Esophagus muscularis mucosa (tissue), 4 donors: ENCODE measurements at regions not wholly inside any gene's neighbourhood (a gene's known extent, or its start where the extent isn't known, plus 50 kb on each side); places are given as distances from the start of the nearest gene placed in this dataset.

ENCODE experiments used
- DNase-seq: peaks from one replicate; pipeline ENCODE4 v3.0.0-alpha.2; 2017; ENCODE audit errors: extremely low spot score
- H3K27ac ChIP-seq, 4 donors: fragments of 200-600 bp; sonication (generic); replicated peaks in 1 of 4; 1 replicate in 3 of 4; 2 replicates in 1 of 4; pipeline ENCODE4 v1.5.1; 2016 to 2019; ENCODE audit warnings: mild to moderate bottlenecking in 1 of 4
- H3K27me3 ChIP-seq, 4 donors: fragments of 200-600 bp; sonication (generic); one replicate each; pipeline versions ENCODE4 v1.5.1 to v1.6.0; 2016 to 2019
- H3K36me3 ChIP-seq, 4 donors: fragments of 200-600 bp; sonication (generic); one replicate each; pipeline ENCODE4 v1.5.1; 2016 to 2019
- H3K4me1 ChIP-seq, 4 donors: fragments of 200-600 bp; sonication (generic); one replicate each; pipeline ENCODE4 v1.5.1; 2016 to 2019
- H3K4me3 ChIP-seq, 4 donors: fragments of 200-600 bp; sonication (generic); 1 replicate in 2 of 4; 2 replicates in 2 of 4; pipeline ENCODE4 v1.5.1; 2016 to 2019; ENCODE audit warnings: mild to moderate bottlenecking in 4 of 4, moderate library complexity in 1 of 4
- H3K9me3 ChIP-seq, 4 donors: fragments of 200-600 bp; sonication (generic); 1 replicate in 3 of 4; 2 replicates in 1 of 4; pipeline ENCODE4 v1.5.1; 2016 to 2019
- EP300 ChIP-seq: sonication (generic); formaldehyde crosslinking; IDR thresholded peaks from one replicate; pipeline ENCODE4 v1.6.1; 2017; ENCODE audit warnings: antibody characterized with exemption
- POLR2A ChIP-seq: fragments of 450-650 bp; IDR thresholded peaks from one replicate; pipeline ENCODE4 v1.6.1; 2017; ENCODE audit warnings: antibody characterized with exemption, moderate library complexity, mild to moderate bottlenecking, low read depth
- POLR2AphosphoS5 ChIP-seq, 2 donors: sonication (generic); formaldehyde crosslinking; IDR thresholded peaks; one replicate each; pipeline ENCODE4 v1.6.1; 2017; ENCODE audit warnings: antibody characterized with exemption in 2 of 2
- WGBS: methylation state at CpG from one replicate; pipeline ENCODE4 v1.1.5; 2018; 5-methylcytosine and 5-hydroxymethylcytosine counted together
- intact Hi-C: fragments of 100-400 bp; cut with DNase I; formaldehyde crosslinking; loops from one replicate; pipeline ENCODE4 v1.15.1; 2023
- TF ChIP-seq, protein P1 (sequence below), 3 experiments: fragments of 200-600 bp in 2 of 3; fragments of 450-650 bp in 1 of 3; sonication (generic) in 2 of 3; IDR thresholded peaks; one replicate each; pipeline ENCODE4 v1.5.1; 2017 to 2019; ENCODE audit warnings: antibody characterized with exemption in 3 of 3, mild to moderate bottlenecking in 2 of 3, moderate library complexity in 1 of 3

DNA sequence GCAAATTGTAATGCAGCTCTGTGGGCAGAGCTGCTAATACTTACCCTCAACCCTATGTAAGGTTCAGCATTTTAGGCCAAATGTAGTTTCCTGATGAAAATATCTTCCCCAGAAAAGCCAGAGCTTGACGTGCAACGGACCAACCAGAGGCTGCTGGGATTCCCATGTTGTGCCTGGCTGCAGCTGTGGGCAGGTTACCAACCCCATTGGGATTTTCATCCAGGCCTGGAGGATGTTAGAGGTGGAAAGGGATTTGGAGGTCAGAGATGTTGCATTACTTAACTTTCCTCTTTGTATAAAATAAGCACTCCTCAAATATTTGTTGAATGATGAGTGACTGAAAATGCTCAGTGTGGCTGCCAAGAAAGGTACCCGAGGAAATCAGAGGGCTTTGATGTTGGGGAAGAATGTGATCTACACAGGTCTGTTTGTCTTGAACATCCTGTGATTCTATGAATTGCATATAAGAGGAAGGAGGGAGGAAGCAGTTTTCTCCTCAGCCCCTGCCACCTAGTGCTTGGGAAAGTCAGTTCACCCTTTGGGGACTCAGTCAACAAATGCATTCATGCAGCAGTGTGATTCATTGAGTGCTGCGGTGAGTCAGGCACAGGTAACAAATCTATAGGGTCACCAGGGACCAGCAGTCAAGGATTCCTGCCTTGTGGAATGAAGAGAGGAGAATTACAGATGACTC lies 487.2 kb downstream of the RPS24 start:
- no peaks in the 10 kb centered on the region for H3K27me3 ChIP-seq
- no peaks in the 10 kb centered on the region for H3K36me3 ChIP-seq
- WGBS: 43% methylated on average over 4 of the region's 4 CpGs
- no peak for TF ChIP-seq POLR2A
- TF ChIP-seq, protein P1, sequence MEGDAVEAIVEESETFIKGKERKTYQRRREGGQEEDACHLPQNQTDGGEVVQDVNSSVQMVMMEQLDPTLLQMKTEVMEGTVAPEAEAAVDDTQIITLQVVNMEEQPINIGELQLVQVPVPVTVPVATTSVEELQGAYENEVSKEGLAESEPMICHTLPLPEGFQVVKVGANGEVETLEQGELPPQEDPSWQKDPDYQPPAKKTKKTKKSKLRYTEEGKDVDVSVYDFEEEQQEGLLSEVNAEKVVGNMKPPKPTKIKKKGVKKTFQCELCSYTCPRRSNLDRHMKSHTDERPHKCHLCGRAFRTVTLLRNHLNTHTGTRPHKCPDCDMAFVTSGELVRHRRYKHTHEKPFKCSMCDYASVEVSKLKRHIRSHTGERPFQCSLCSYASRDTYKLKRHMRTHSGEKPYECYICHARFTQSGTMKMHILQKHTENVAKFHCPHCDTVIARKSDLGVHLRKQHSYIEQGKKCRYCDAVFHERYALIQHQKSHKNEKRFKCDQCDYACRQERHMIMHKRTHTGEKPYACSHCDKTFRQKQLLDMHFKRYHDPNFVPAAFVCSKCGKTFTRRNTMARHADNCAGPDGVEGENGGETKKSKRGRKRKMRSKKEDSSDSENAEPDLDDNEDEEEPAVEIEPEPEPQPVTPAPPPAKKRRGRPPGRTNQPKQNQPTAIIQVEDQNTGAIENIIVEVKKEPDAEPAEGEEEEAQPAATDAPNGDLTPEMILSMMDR (IDR thresholded peaks at IDR 0.05): peak in 1 of 3 experiments; percentile 34
- no peak for TF ChIP-seq POLR2AphosphoS5 (IDR thresholded peaks at IDR 0.05)
- TF ChIP-seq EP300: no peak
- H3K4me1 ChIP-seq: peaks cover 0 to 32% (median 32%) of the 10 kb centered on the region in 4 donors
- intact Hi-C loops: no loop called here
- DNase-seq: no peak
- H3K4me3 ChIP-seq: no peak overlapping the region
- peak overlapping the region in 2 of 4 donors; percentile 7 to 15 for H3K27ac ChIP-seq
- no peaks in the 10 kb centered on the region for H3K9me3 ChIP-seq

DNA sequence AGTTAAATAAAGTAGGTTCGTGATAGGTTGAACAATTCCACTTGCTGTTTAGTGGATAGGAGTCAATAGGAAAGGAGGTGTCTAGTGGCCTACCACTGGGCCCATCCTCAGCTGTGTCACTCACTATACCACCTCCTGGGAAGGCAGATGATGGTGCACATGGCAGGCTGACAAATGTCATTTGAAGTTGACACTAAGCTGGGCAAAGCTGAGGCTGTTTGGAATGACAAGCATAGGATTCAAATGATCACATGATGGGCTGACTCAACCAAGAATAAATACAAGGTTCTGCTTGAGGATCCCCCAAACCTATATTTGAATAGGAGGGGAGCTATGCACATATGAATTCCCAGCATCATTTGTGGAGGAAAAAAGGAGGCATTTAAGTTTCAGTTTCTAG lies 489.8 kb downstream of the RPS24 start:
- intact Hi-C loops: no loop called here
- H3K36me3 ChIP-seq: no peaks in the 10 kb centered on the region
- DNase-seq: no peak
- H3K27ac ChIP-seq: no peak overlapping the region
- no peak overlapping the region for H3K4me3 ChIP-seq
- 80% methylated on average over 1 of the region's 1 CpG for WGBS
- no peaks in the 10 kb centered on the region for H3K27me3 ChIP-seq
- H3K9me3 ChIP-seq: no peaks in the 10 kb centered on the region
- peaks cover 0 to 14% (median 11%) of the 10 kb centered on the region in 4 donors for H3K4me1 ChIP-seq
- TF ChIP-seq EP300 (no peak), POLR2A (no peak)
- TF ChIP-seq, protein P1 (IDR thresholded peaks at IDR 0.05): no peak

DNA sequence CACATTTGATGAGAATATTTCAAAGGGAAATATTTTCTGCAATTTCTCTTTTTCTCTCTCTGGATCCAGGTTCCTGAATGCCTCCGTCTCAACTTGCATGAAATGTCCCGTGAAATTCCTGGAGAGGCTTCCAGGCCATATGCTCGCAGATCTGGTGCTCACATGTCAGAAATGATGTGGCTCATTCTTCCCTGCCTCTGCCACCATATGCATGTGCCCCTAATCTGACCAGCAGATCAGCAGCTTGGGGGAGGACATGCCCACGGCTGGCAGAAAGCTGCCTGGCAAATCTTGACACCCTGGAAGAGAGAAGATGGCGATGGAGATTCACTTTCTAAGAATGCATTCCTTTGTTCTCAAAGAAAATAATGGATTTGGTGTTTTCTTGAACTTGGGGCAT lies 490.7 kb downstream of the RPS24 start:
- Histone ChIP-seq H3K9me3 (no peaks in the 10 kb centered on the region), H3K36me3 (no peaks in the 10 kb centered on the region), H3K27me3 (no peaks in the 10 kb centered on the region), H3K4me1 (peaks cover 0 to 17% (median 13%) of the 10 kb centered on the region in 4 donors), H3K4me3 (no peak overlapping the region), H3K27ac (no peak overlapping the region)
- TF ChIP-seq, protein P1 (IDR thresholded peaks at IDR 0.05): no peak
- TF ChIP-seq POLR2AphosphoS5 (IDR thresholded peaks at IDR 0.05) (no peak), EP300 (no peak), POLR2A (no peak)
- WGBS: 96% methylated on average over 5 of the region's 5 CpGs
- intact Hi-C loops: no loop called here
- DNase-seq: no peak

DNA sequence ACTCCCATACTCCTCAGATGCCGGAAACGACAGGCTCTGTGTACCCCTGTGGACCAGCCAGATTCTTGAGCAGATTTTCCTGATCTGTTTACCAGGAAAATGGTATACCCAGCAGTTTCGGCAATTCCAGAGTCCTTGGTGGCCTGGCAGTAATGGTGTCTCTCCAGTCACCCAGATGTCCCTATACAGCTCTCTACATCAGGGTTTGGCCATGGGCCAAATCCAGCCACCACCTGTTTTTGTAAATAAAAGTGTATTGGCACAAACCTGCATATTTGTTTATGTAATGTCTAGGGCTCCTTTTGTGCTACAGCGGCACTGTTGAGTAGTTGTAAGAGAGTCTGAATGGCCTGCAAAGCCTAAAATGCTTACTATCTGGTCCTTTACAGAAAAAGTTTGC lies 491.3 kb downstream of the RPS24 start:
- 96% methylated on average over 4 of the region's 4 CpGs for WGBS
- TF ChIP-seq POLR2A (no peak), POLR2AphosphoS5 (IDR thresholded peaks at IDR 0.05) (no peak), EP300 (no peak)
- TF ChIP-seq, protein P1 (IDR thresholded peaks at IDR 0.05): no peak
- H3K27me3 ChIP-seq: no peaks in the 10 kb centered on the region
- DNase-seq: no peak
- H3K9me3 ChIP-seq: no peaks in the 10 kb centered on the region
- H3K4me1 ChIP-seq: peaks cover 0 to 21% (median 14%) of the 10 kb centered on the region in 4 donors
- H3K4me3 ChIP-seq: no peak overlapping the region
- H3K36me3 ChIP-seq: no peaks in the 10 kb centered on the region
- no peak overlapping the region for H3K27ac ChIP-seq
- intact Hi-C loops: no loop called here

DNA sequence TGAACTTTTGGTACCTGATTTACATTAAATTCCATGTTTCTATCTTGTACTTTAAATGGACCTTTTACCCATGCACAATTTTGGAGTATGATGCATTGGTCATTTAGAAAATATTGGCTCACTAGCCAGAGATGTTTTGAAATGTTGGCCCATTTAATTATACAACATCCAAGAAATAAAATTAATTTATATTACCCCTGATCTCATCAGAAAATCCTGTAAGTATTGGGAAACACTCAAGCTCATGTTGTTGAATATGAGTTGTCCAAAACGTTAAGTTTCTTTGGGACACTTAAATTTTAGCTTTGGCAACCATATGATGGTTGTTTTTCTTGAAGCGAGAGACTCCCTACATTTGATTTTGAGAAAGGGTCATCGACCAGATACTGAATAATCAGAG lies 492.7 kb downstream of the RPS24 start:
- no peaks in the 10 kb centered on the region for H3K27me3 ChIP-seq
- intact Hi-C loops: no loop called here
- no peak overlapping the region for H3K4me3 ChIP-seq
- no peak for DNase-seq
- 94% methylated on average over 3 of the region's 3 CpGs for WGBS
- no peak overlapping the region for H3K27ac ChIP-seq
- TF ChIP-seq EP300: no peak
- H3K9me3 ChIP-seq: no peaks in the 10 kb centered on the region
- peaks cover 0 to 16% (median 3%) of the 10 kb centered on the region in 4 donors for H3K4me1 ChIP-seq
- no peaks in the 10 kb centered on the region for H3K36me3 ChIP-seq
